ENCODE measurements at regions not wholly inside any gene's neighbourhood (a gene's known extent, or its start where the extent isn't known, plus 50 kb on each side); places are given as distances from the start of the nearest gene placed in this dataset.
"Not testable (repeated sequence)": the region's sequence is repeated elsewhere in the genome, so short reads cannot be mapped to it uniquely, and the experiment has no call there.

DNA sequence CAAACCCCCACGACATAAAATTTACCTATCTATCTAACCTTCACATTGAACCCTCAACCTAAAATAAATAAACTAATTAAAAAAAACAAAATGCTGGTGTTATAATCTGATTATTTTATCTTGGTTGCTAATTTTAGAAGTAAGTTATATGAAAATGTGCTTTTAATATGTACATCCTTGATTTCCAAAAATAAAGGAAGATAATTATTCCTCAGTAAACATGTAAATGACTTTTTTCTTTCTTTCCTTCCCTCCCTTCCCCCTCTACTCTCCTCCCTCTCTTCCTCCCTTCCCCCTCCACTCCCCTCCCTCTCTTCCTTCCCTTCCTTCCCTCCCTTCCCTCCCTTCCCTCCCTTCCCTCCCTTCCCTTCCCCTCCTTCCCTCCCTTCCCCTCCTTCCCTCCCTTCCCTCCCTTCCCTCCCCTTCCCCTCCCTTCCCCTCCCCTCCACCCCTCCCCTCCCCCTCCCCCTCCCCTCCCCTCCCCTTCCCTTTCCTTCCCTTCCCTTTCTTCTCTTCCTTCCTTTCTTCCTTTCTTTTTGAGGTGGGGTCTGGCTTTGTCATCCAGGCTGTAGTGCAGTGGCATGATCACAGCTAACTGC is 180.0 kb upstream of the GIMD1 start:
- no peak for DNase-seq (ENCODE audit: extremely low read depth in 1 of 11, low read depth in 9 of 11, low spot score in 4 of 11)

- DNase-seq (ENCODE audit: extremely low read depth in 1 of 11, low read depth in 9 of 11, low spot score in 4 of 11), result no peak
Measured at GRCh38 chr4:106546370-106546769, 177.8 kb upstream of the GIMD1 start.

DNA sequence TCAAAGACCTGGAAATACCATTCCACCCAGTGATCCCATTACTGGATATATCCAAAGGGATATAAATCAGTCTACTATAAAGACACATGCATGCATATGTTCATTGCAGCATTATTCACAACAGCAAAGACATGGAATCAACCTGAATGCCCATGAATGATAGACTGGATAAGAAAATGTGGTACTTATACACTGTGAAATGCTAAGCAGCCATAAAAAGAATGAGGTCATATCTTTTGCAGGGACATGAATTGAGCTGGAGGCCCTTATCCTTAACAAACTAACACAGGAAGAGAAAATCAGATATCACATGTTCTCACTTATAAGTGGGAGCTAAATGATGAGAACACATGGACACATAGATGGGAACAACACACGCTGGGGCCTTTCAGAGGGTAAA is 174.0 kb upstream of the GIMD1 start:
- not testable (repeated sequence) for DNase-seq (ENCODE audit: extremely low read depth in 1 of 11, low read depth in 9 of 11, low spot score in 4 of 11)

DNA sequence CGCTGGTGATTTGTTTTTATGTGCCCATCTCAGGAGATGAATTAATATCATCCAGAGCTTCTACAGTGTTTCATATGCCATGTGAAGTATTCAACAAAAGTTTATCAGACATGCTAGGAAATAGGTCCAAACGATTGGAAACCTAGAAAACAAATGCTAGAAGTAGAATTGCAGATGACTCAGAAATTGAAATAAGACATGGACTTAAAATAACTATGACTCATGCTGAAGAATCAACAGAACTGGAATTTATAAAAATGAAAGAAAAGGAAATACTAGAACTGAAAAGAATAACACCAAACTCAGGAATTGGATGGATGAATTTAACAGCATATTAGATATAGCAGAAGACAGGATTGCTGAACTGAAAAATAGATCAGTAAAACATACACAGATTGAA is 172.7 kb upstream of the GIMD1 start:
- DNase-seq (ENCODE audit: extremely low read depth in 1 of 11, low read depth in 9 of 11, low spot score in 4 of 11), result no peak

DNA sequence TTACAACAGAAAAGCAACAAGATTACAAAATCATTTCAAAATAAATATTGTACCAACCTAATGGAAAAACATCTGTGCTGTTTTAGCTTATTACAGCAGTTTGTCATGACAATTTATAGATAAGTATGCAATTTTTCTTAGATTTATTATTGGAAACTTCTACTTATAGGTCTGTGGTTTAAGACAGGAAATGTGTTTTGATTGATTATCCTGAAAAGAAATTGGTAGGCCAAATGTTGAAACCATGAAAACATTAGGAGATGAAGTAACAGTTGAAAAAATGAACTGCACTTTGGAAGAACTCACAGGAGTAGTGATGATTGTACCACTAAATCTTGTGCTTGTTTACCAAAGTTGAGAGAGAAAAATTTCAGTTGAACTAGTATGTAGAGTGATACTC is 162.2 kb upstream of the GIMD1 start:
- no peak for DNase-seq (ENCODE audit: extremely low read depth in 1 of 11, low read depth in 9 of 11, low spot score in 4 of 11)

- DNase-seq (ENCODE audit: extremely low read depth in 1 of 11, low read depth in 9 of 11, low spot score in 4 of 11), result no peak
Measured at GRCh38 chr4:106530024-106530361, 161.4 kb upstream of the GIMD1 start.

DNA sequence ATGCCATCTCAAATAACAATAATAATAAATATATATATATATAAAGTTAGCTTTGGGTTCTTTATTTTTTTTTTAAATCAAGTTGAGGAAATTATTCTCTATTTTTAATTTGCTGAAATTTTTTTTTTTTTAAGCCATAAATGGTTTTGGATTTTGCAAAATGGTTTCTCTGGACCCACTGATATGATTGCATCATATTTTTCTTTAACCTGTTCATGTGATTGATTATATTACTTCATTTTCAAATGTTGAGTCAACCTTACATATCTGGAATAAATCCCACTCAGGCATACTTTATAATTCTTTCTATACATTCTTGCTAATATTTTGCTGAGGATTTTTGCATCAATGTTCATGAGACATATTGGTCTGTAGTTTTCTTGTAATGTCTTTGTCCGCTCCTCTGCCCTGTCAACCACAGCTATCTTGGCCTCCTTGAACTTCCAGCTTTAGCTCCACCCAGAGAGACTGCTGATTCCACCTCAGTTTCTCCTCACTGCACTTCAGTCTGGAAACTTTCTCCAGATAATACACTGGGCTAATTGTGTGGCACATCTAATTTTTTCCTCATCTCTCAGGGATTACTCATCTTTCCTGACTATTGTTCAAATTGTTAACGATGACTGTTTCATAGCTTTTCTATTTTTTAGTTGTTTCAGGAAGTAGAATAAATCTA is 160.9 kb upstream of the GIMD1 start:
- no peak for DNase-seq (ENCODE audit: extremely low read depth in 1 of 11, low read depth in 9 of 11, low spot score in 4 of 11)

- no peak for DNase-seq (ENCODE audit: extremely low read depth in 1 of 11, low read depth in 9 of 11, low spot score in 4 of 11)
Measured at GRCh38 chr4:106527316-106527715, 158.7 kb upstream of the GIMD1 start.

DNA sequence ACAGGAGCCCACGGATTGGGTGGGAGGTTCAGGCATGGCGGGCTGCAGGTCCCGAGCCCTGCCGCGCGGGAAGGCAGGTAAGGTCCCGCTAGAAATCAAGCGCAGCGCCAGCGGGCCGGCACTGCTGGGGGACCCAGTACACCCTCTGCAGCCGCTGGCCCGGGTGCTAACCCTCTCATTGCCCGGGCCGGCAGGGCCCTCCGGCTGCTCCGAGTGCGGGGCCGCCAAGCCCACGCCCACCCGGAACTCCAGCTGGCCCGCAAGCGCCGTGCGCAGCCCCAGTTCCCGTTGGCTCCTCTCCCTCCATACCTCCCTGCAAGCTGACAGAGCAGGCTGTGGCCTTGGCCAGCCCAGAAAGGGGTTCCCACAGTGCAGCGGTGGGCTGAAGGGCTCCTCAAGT is 156.8 kb upstream of the GIMD1 start:
- not testable (repeated sequence) for DNase-seq (ENCODE audit: extremely low read depth in 1 of 11, low read depth in 9 of 11, low spot score in 4 of 11)

DNA sequence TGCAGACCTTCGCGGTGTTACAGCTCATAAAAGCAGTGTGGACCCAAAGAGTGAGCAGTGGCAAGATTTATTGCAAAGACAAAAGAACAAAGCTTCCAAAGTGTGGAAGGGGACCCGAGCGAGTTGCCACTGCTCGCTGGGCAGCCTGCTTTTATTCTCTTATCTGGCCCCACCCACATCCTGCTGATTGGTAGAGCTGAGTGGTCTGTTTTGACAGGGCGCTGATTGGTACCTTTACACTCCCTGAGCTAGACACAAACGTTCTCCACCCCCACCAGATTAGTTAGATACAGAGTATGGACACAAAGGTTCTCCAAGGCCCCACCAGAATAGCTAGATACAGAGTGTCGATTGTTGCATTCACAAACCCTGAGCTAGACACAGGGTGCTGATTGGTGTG is 156.2 kb upstream of the GIMD1 start:
- not testable (repeated sequence) for DNase-seq (ENCODE audit: extremely low read depth in 1 of 11, low read depth in 9 of 11, low spot score in 4 of 11)

GRCh38 chr4:106522839-106523238 is 154.3 kb upstream of the GIMD1 start:
- DNase-seq (ENCODE audit: extremely low read depth in 1 of 11, low read depth in 9 of 11, low spot score in 4 of 11), result no peak

DNA sequence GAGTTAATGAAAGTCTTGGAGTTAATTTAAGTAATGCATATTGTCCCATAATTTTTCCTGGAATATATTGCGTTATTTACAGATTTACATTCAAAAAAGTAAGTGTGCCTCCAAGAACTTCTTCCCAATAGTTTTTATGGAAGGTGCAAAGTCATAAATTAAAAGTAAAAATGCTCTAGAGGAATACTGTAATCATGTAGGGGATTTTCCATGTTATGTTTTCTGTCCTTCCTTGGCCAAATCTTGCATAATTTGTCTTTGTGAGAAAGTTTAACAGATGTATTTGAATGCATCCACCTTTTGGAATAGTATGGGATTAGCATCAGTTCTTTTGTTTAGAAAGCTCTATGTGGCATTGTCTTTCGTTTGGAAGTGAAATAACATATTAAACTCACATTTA is 144.1 kb upstream of the GIMD1 start:
- DNase-seq (ENCODE audit: extremely low read depth in 1 of 11, low read depth in 9 of 11, low spot score in 4 of 11), result no peak

- DNase-seq (ENCODE audit: extremely low read depth in 1 of 11, low read depth in 9 of 11, low spot score in 4 of 11), result no peak
Measured at GRCh38 chr4:106507440-106507839, 138.9 kb upstream of the GIMD1 start.

GRCh38 chr4:106503116-106504050 is 134.8 kb upstream of the GIMD1 start:
- DNase-seq (ENCODE audit: extremely low read depth in 1 of 11, low read depth in 9 of 11, low spot score in 4 of 11), result no peak

- peak; percentile 17 to 50 (median 42) for DNase-seq (ENCODE audit: extremely low read depth in 1 of 11, low read depth in 9 of 11, low spot score in 4 of 11)
Measured at GRCh38 chr4:106502106-106502699, 133.6 kb upstream of the GIMD1 start.

- DNase-seq (ENCODE audit: extremely low read depth in 1 of 11, low read depth in 9 of 11, low spot score in 4 of 11), result no peak
Measured at GRCh38 chr4:106497271-106497670, 128.7 kb upstream of the GIMD1 start.

DNA sequence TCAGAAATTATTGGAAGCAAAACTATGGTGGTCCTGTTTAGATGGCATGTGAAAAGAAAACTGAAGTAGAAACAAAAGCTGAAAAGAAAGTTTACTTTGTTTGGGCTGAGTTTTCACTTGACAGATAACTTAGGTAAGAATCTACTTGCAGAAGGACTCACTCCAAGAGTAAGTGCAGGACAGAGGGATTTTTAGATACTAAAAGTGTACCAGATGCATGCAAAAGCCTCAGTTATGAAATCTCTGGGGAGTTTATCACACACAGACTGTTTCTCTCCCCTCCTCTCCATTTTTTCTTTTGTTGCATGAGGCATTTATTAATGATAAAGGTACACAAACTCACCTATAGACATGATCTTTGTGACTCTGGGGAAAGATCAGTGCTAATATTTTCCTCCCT is 127.5 kb upstream of the GIMD1 start:
- no peak for DNase-seq (ENCODE audit: extremely low read depth in 1 of 11, low read depth in 9 of 11, low spot score in 4 of 11)

DNA sequence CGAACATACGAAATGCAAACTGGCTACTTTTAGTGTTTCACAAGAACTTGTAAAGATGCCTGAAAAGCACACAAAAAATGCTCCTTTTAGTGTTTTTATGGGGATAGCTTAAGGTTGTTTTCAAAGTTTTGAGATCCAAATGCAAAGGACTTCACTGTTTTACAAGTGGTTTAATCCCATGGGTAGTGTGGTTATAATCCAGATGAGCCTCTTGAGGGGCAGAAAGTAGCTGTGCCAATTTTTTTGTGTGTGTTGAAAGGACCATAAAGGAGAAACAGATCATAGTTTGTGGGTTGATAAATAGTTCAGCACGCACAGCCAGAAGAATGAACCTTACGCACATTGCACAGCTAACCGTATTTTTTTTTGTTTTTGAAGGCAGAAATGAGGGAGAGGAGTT is 126.9 kb upstream of the GIMD1 start:
- DNase-seq (ENCODE audit: extremely low read depth in 1 of 11, low read depth in 9 of 11, low spot score in 4 of 11), result no peak

GRCh38 chr4:106494066-106494465 is 125.5 kb upstream of the GIMD1 start:
- DNase-seq (ENCODE audit: extremely low read depth in 1 of 11, low read depth in 9 of 11, low spot score in 4 of 11), result no peak

DNA sequence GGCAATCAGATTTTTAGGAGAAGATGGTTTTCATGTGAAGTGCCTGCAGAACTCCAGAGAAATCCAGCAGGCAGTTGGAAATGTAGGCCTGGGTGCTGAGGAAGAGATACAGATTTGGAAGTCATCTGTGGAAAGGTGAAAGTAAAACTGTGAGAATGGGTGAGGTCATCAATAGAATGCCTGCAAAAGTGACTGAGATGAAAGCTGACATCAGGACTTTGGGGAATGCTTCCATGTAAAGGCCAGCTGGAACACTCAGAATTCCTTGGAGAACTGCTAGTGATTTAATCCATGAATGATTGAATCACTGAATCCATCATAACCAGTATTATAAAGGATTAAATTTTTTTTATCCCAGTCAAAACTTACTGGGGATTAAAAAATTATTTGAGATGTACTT is 124.5 kb upstream of the GIMD1 start:
- no peak for DNase-seq (ENCODE audit: extremely low read depth in 1 of 11, low read depth in 9 of 11, low spot score in 4 of 11)

Measured in renal cortex interstitium (tissue), 11 donors.